Amniotic epithelial cell (primary cell): ENCODE measurements at regions not wholly inside any gene's neighbourhood (a gene's known extent, or its start where the extent isn't known, plus 50 kb on each side); places are given as distances from the start of the nearest gene placed in this dataset.

ENCODE experiments used
- DNase-seq: peaks from one replicate; pipeline ENCODE4 v3.0.0-alpha.2; 2010; ENCODE audit warnings: low read depth

DNA sequence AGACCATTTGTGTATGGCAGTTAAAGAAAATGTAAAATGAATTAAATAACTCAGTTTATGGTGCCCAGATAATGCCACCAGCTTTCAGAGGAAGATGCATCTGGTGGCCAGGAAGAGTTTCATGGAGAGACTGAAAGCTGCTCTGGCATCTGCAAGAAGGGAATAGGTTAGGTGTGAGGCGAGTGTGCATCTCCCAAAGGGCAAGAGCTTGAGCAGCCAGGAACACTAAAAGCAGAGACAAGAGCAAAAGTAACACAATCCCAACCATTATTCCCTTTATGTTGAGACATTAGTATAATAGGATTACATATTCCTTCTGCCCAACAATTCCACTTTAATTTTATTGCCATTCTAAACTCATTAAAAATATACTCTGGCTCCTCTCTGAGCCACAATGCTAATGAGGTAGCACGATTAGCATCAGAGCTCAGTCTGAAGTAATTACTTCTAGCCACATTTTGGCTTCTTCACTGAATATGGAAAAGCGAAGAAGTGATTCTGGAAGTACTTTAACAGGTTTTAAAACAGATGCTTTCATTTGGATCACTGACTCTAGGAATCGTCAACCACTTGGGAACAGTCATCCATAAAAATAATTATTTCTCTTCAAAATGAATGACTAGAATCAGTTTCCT lies 309.4 kb upstream of the TMTC1 start:
- DNase-seq: no peak

DNA sequence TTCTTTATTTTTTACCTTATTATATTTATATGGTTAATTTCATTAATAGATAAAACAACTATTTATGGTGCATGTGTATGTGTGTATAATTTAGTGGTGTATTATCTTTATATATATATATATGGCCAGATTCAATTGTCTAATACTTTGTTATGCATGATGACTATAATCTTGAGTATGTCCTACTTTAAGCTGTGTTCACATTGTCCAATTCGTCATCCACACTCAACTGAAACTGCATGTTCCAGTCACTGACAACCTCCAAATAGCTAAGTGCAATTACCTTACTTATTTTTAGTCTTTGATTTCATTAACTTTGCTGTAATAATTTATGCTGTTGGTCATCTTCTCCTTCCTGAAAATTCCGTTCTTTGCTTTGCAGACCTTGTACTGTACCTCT lies 306.5 kb upstream of the TMTC1 start:
- no peak for DNase-seq

GRCh38 chr12:30088259-30088995 lies 304.7 kb upstream of the TMTC1 start:
- DNase-seq: no peak

DNA sequence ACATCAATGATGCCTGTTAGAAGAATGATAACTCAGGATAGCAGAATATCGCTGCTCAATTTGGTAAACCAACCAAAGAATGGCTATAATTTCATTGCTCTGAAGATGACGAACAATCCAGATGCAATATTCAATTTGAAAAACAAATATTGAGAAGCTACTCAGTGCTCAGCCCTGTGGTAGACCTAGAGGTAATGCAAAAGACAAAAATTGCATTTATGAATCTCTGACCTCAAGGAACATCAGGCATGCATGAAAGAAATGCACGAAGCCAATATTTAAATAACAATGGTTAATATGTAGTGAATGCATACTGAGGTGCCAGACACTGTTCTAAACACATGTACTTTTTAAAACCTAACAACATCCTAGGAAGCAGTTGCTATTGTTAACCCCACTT lies 298.6 kb upstream of the TMTC1 start:
- DNase-seq: no peak

DNA sequence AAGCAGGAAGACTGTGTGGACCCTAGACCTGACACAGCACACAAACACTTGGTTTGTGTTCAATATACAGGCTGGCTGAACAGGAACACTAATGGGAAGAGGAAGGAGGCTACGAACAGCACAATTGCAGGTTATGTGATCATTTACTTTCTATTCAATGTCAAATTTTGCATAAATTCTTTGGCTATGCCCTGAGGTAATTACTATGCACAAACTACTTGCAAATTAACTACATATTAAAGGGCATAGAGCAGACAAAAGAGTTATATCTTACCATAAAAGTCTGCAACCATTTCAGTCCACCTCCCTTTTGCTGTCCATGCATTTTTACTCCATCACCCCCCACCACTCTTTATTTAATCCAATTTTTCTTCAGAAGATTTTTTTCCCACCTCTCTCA lies 291.2 kb upstream of the TMTC1 start:
- DNase-seq: no peak

GRCh38 chr12:30072824-30073223 lies 289.1 kb upstream of the TMTC1 start:
- no peak for DNase-seq

DNA sequence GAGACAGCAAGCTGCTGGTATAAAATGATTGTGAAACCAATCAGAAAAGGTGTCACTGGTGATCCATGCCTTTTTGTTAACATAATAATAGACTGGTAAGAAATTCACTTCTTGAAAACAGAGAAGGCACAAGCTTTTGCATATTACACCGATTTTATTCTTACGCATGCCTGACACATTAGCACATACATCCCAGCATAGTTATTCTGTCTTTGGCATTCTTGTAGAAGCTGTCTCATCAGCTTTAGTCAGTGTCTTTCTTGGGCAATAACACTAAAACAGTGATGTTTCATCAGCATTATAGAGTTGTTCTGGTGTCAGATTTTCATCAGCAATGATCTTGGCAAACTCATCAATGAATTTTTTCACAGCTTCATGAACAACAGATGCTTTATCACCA lies 283.4 kb upstream of the TMTC1 start:
- DNase-seq: peak; percentile 31

- DNase-seq: no peak
These were observed 281.2 kb upstream of the TMTC1 start for GRCh38 chr12:30064906-30065305.

- no peak for DNase-seq
These were observed 279.7 kb upstream of the TMTC1 start for GRCh38 chr12:30063435-30063945.

GRCh38 chr12:30048371-30048770 lies 264.6 kb upstream of the TMTC1 start:
- DNase-seq: no peak

DNA sequence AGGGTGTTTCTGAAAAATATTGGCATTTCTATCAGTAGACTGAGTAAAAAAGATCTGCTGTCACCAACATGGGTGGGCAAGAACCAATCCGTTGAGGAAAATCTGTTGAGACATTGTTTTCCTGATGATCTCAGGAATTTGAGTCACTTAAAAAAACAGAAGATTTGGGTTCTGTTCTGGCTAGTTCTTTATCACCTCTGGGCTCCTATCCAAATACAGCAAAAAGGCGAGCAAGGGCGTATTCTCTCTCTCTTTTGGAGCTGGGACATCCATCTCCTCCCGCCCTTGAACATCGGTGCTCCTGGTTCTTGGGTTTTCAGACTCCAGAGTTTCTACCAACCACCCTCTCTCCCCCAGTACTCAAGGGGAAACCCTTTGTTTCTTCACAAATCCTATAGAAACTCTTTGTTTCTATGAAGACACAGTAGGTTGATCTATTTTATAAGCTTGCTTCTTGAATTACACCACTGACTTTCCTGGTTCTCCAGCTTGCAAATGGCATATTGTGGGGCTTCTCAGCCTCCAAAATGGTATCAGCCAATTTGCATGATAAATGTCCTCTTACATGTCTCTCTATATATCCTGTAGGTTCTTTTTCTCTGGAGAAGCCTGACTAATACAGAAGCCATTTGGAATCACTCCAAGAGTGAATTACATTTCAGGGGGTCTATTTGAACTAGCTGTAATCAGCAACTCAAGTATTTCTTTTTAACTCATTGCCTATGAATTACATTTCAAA lies 263.9 kb upstream of the TMTC1 start:
- DNase-seq: no peak

DNA sequence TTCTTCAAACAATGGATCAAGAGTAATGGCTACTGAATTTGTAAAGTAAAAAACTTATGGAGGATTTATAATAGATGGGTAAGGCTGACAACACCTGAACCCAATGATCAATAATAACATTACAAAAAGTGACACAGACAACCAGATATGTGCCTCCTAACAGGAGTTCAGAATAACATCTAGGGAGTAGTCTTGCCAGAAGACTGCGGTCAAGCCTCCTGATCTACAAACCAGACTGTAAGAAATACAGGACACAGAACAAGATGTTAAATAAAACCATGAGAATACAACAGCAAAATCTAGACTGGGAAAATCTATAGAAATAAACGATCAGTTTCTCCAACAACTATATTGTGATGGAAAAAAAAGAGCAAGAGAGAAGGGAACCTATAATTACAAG lies 262.6 kb upstream of the TMTC1 start:
- DNase-seq: no peak

- no peak for DNase-seq
These were observed 261.4 kb upstream of the TMTC1 start for GRCh38 chr12:30045171-30045570.

- no peak for DNase-seq
These were observed 260.5 kb upstream of the TMTC1 start for GRCh38 chr12:30044206-30044605.

GRCh38 chr12:30043151-30043847 lies 259.6 kb upstream of the TMTC1 start:
- DNase-seq: no peak

- no peak for DNase-seq
These were observed 257.4 kb upstream of the TMTC1 start for GRCh38 chr12:30041096-30041495.

DNA sequence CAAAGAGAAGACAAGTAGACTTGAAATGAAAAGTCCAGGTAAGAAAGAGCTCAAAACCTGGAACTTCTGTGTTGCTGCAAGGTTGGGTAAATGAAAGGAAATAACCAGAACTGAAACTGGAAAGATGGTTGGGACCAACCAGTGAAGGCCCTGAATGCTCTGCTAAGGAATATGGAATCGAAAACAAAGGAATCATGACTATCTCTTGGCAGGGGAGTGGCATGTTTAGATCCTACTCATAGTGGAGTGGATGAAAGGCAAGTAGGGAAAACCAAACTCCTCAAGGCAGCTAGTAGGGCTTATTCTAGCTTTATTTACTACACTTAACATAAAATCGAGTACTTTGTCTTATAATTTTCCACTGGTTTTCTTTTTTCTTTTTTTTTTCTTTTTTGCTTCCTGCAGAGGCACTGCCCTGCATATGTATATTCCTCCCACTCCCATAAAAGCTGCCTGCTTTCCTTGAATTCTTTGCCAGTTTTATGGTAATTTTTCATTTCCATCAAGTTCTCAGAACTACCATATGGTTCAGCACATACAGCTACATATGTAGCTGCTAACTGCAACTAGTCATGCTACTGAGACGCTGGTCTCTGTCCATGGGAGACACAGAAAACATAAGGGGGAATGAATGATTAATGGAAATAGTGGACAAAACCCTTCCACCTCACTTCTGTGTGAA lies 247.1 kb upstream of the TMTC1 start:
- DNase-seq: no peak

DNA sequence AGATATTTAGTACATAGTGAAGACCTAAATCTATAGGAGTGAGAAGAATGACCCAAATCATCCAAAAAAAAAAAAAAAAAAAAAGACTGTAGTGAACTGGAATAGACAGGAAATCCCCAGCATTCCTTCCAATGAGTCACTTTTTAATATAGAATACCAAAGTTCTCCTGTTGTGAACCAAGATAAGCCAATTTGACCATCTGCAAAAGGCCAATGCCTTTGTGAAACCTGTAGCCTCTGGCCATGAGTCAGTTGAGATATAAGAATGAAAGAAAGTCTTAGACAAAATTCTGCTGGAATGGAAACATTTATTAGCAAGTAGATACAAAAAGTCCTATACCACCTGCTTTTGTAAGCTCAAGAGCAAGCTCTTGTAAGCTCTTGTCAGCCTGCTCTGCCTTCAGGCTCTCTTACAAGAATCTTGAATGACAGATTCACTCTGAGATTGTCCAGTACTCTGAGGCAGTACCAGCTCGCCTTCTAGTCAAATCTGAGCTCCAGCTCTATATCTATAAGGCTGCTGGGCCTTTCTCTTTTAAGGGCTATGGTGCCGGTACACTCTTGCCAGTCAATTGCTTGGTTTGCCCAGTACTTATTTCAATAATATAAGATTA lies 243.0 kb upstream of the TMTC1 start:
- DNase-seq: peak; percentile 85

- DNase-seq: no peak
These were observed 241.6 kb upstream of the TMTC1 start for GRCh38 chr12:30025317-30025716.

DNA sequence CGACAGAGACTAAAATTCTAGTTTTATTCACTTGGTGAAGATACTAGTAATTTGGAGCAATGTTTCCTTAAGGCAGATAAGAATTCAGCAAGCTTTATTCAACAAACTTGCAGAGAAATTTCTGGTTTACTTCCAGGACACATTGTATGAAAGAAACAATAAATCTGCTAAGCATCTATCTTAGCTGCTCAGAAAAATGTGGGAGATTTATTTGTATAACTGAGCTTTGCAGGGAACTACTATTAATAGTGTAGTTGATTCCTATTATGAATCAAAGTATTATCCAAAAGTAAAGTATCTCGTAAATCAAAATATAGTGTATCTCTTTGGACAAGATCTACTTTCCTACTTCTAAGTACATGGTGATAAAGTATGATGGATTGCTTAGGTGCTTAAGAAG lies 239.4 kb upstream of the TMTC1 start:
- peak; percentile 53 for DNase-seq

DNA sequence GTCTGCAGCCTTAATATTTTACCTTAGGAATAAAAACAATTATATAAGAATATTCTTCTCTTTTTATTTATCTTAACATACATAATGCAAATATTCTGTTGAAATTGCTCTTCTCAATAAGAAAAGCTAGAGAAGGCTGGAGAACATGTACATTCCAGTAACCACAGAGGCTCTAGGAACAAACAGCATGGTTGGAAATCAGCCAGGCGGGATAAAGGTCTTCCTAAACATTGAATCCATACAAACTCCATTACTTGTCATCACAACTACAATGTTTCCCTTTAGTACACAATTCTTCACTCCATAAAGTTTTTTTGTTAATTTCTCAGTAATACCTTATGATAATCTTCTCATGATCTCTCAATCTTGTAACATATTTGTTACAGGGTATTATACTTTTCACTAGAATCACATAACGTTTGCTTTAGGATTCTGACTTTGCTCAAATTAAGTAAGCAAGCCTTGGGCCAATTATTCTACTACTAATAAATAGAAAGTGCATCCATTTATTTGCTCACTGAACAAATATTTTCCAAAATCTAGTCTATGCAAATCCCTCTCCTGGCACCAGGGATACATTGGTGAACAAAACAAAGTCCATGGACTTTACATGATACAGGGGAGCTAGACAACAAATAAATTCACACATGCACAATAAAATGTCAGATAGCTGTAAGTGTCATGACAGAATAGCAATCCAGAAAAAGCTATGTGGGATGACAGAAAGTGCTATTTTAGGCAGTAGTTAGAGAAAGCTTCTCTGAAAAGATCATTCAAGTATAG lies 237.5 kb upstream of the TMTC1 start:
- peak; percentile 46 for DNase-seq
